AG09309 (cell line): ENCODE measurements at regions not wholly inside any gene's neighbourhood (a gene's known extent, or its start where the extent isn't known, plus 50 kb on each side); places are given as distances from the start of the nearest gene placed in this dataset.

Source experiments
- DNase-seq: peaks from one replicate; pipeline ENCODE4 v3.0.0-alpha.2; 2010; ENCODE audit warnings: low read depth
- H3K4me3 ChIP-seq: 2 replicates; pipeline ENCODE4 v1.5.1; 2011; ENCODE audit warnings: mild to moderate bottlenecking, low read depth, low read length, moderate library complexity; ENCODE audit not compliant: control insufficient read depth
- CTCF ChIP-seq: IDR thresholded peaks from 2 replicates; pipeline ENCODE4 v1.5.1; 2011; ENCODE audit warnings: mild to moderate bottlenecking, low read depth, low read length, inconsistent platforms; ENCODE audit not compliant: insufficient read depth, control insufficient read depth; ENCODE audit errors: missing control alignments

- DNase-seq = no peak
- no peak for TF ChIP-seq CTCF
Measured at GRCh38 chr4:38210396-38211114, 250.4 kb downstream of the PTTG2 start.

GRCh38 chr4:38211885-38212284 is 251.7 kb downstream of the PTTG2 start:
- DNase-seq = no peak
- no peak overlapping the region for H3K4me3 ChIP-seq
- TF ChIP-seq CTCF = no peak

More at GRCh38 chr4:38210396-38211114, 250.4 kb downstream of the PTTG2 start:
- no peak overlapping the region for H3K4me3 ChIP-seq

- no peak overlapping the region for H3K4me3 ChIP-seq
- DNase-seq = no peak
- TF ChIP-seq CTCF = no peak
Measured at GRCh38 chr4:38213083-38213805, 253.0 kb downstream of the PTTG2 start.

GRCh38 chr4:38222892-38223291 is 262.7 kb downstream of the PTTG2 start:
- no peak for TF ChIP-seq CTCF
- no peak for DNase-seq
- H3K4me3 ChIP-seq = no peak overlapping the region

- H3K4me3 ChIP-seq = no peak overlapping the region
- no peak for DNase-seq
- no peak for TF ChIP-seq CTCF
Measured at GRCh38 chr4:38223306-38223705, 263.1 kb downstream of the PTTG2 start.

- no peak for DNase-seq
- no peak overlapping the region for H3K4me3 ChIP-seq
- no peak for TF ChIP-seq CTCF
Measured at GRCh38 chr4:38223782-38224236, 263.6 kb downstream of the PTTG2 start.

GRCh38 chr4:38224850-38225249 is 264.7 kb downstream of the PTTG2 start:
- no peak for TF ChIP-seq CTCF
- no peak overlapping the region for H3K4me3 ChIP-seq
- DNase-seq = no peak
